Neuronal stem cell (in vitro differentiated cells): ENCODE measurements at regions not wholly inside any gene's neighbourhood (a gene's known extent, or its start where the extent isn't known, plus 50 kb on each side); places are given as distances from the start of the nearest gene placed in this dataset.

ENCODE experiments used
- DNase-seq: peaks from one replicate; pipeline ENCODE4 v3.0.0-alpha.2; 2013; ENCODE audit warnings: low spot score
- H2AFZ ChIP-seq: one replicate; pipeline ENCODE4 v1.6.1; 2013; ENCODE audit warnings: mild to moderate bottlenecking, low read length, inconsistent platforms
- H2AK5ac ChIP-seq: 2 replicates; pipeline ENCODE4 v1.6.1; 2013; ENCODE audit warnings: low read depth, mild to moderate bottlenecking, inconsistent platforms, low read length, moderate library complexity, mixed read lengths
- H2BK120ac ChIP-seq: 2 replicates; pipeline ENCODE4 v1.6.1; 2013; ENCODE audit warnings: low read depth, mild to moderate bottlenecking, inconsistent platforms, low read length, moderate library complexity, mixed read lengths
- H2BK12ac ChIP-seq: one replicate; pipeline ENCODE4 v1.6.1; 2013; ENCODE audit warnings: low read length, inconsistent platforms
- H2BK15ac ChIP-seq: 2 replicates; pipeline ENCODE4 v1.6.1; 2013; ENCODE audit warnings: mild to moderate bottlenecking, low read length, inconsistent platforms, mixed read lengths
- H2BK5ac ChIP-seq: one replicate; pipeline ENCODE4 v1.6.1; 2013; ENCODE audit warnings: inconsistent platforms, mild to moderate bottlenecking, low read length, moderate library complexity
- H3K14ac ChIP-seq: one replicate; pipeline ENCODE4 v1.6.1; 2013; ENCODE audit warnings: low read length, inconsistent platforms
- H3K18ac ChIP-seq: 2 replicates; pipeline ENCODE4 v1.6.1; 2013; ENCODE audit warnings: low read length, inconsistent platforms
- H3K23ac ChIP-seq: 2 replicates; pipeline ENCODE4 v1.6.1; 2013; ENCODE audit warnings: low read depth, mild to moderate bottlenecking, mixed read lengths, low read length, inconsistent platforms; ENCODE audit not compliant: poor library complexity
- H3K27ac ChIP-seq: replicated peaks from 3 replicates; pipeline ENCODE4 v1.5.1; 2013; ENCODE audit warnings: low read length, inconsistent platforms
- H3K27me3 ChIP-seq, 3 experiments: 2 replicates each; pipeline ENCODE4 v1.6.1; 2013; ENCODE audit warnings: low read length in 3 of 3, mild to moderate bottlenecking in 2 of 3, inconsistent platforms in 1 of 3, low read depth in 1 of 3, mixed read lengths in 1 of 3, moderate library complexity in 1 of 3; ENCODE audit not compliant: control insufficient read depth in 3 of 3, insufficient read depth in 3 of 3
- H3K36me3 ChIP-seq, 2 donors: replicated peaks in 1 of 2; 2 replicates each; pipeline ENCODE4 v1.6.1; 2013; ENCODE audit warnings: low read length in 2 of 2; ENCODE audit not compliant: control insufficient read depth in 2 of 2, insufficient read depth in 2 of 2
- H3K4ac ChIP-seq: 2 replicates; pipeline ENCODE4 v1.6.1; 2013; ENCODE audit warnings: inconsistent platforms, mild to moderate bottlenecking, low read length, moderate library complexity
- H3K4me1 ChIP-seq, 2 donors: 1 replicate in 1 of 2; 2 replicates in 1 of 2; pipeline ENCODE4 v1.6.1; 2013; ENCODE audit warnings: low read length in 2 of 2, low read depth in 1 of 2; ENCODE audit not compliant: control insufficient read depth in 2 of 2, insufficient read depth in 1 of 2
- H3K4me2 ChIP-seq: one replicate; pipeline ENCODE4 v1.6.1; 2013; ENCODE audit warnings: mild to moderate bottlenecking, low read length, inconsistent platforms; ENCODE audit not compliant: insufficient read depth, poor library complexity, severe bottlenecking
- H3K4me3 ChIP-seq, 2 donors: 2 replicates each; pipeline ENCODE4 v1.5.1; 2013; ENCODE audit warnings: low read length in 2 of 2, mild to moderate bottlenecking in 2 of 2, inconsistent platforms in 1 of 2, moderate library complexity in 1 of 2
- H3K79me1 ChIP-seq: one replicate; pipeline ENCODE4 v1.6.1; 2013; ENCODE audit warnings: low read depth, mild to moderate bottlenecking, inconsistent platforms, low read length, moderate library complexity
- H3K9ac ChIP-seq: one replicate; pipeline ENCODE4 v1.6.1; 2013; ENCODE audit warnings: mild to moderate bottlenecking, low read depth, low read length, inconsistent platforms; ENCODE audit not compliant: poor library complexity
- H3K9me3 ChIP-seq, 2 donors: replicated peaks in 1 of 2; 2 replicates each; pipeline versions ENCODE3 to v1.6.1; 2013; ENCODE audit warnings: low read length in 2 of 2, mild to moderate bottlenecking in 2 of 2, inconsistent platforms in 1 of 2, low read depth in 1 of 2, mixed read lengths in 1 of 2, moderate library complexity in 1 of 2; ENCODE audit not compliant: control insufficient read depth in 2 of 2, insufficient read depth in 1 of 2
- H4K8ac ChIP-seq: one replicate; pipeline ENCODE4 v1.6.1; 2013; ENCODE audit warnings: low read depth, mild to moderate bottlenecking, inconsistent platforms, low read length, moderate library complexity
- H4K91ac ChIP-seq: one replicate; pipeline ENCODE4 v1.6.1; 2013; ENCODE audit warnings: low read length, low read depth, mild to moderate bottlenecking, inconsistent platforms; ENCODE audit not compliant: poor library complexity
- WGBS, 2 donors: extraction: QIAGEN DNeasy Blood & Tissue Kit; methylation state at CpG; one replicate each; pipeline ENCODE4 v1.1.7; 2013; ENCODE audit warnings: missing lambda C conversion rate in 2 of 2, mixed read lengths in 1 of 2; ENCODE audit not compliant: insufficient read length in 2 of 2, insufficient replicate concordance in 1 of 2; ENCODE audit errors: extremely low coverage in 2 of 2; 5-methylcytosine and 5-hydroxymethylcytosine counted together

GRCh38 chr2:196513796-196514526, 125.6 kb upstream of the CCDC150 start:
- Histone ChIP-seq H3K4ac (peak overlapping the region; percentile 55), H2AFZ (no peak overlapping the region), H2BK5ac (peak overlapping the region; percentile 32), H4K91ac (no peak overlapping the region), H3K4me1 (peaks cover 0 to 2% of the 10 kb centered on the region in 2 donors), H3K36me3 (no peaks in the 10 kb centered on the region), H3K79me1 (no peaks in the 10 kb centered on the region), H4K8ac (no peak overlapping the region), H3K9ac (peak overlapping the region; percentile 30), H2BK15ac (no peak overlapping the region), H3K14ac (no peak overlapping the region), H2AK5ac (peak overlapping the region; percentile 41), H2BK120ac (peak overlapping the region; percentile 29), H3K27me3 (no peaks in the 10 kb centered on the region), H3K27ac (no peak overlapping the region), H2BK12ac (no peak overlapping the region), H3K18ac (peak overlapping the region; percentile 56), H3K4me2 (no peak overlapping the region), H3K9me3 (no peaks in the 10 kb centered on the region), H3K4me3 (no peak overlapping the region), H3K23ac (no peak overlapping the region)
- no peak for DNase-seq
- no CpG with 5 or more reads among the region's 11 CpGs for WGBS, 2 donors

GRCh38 chr2:196514641-196515040, 124.9 kb upstream of the CCDC150 start:
- H3K4me3 ChIP-seq = no peak overlapping the region
- no peak overlapping the region for H4K91ac ChIP-seq
- no peak for DNase-seq
- no peak overlapping the region for H2BK5ac ChIP-seq
- no peaks in the 10 kb centered on the region for H3K27me3 ChIP-seq
- H3K4me2 ChIP-seq = no peak overlapping the region
- H3K18ac ChIP-seq = peak overlapping the region; percentile 83
- H4K8ac ChIP-seq = no peak overlapping the region
- no peak overlapping the region for H3K14ac ChIP-seq
- H3K36me3 ChIP-seq = no peaks in the 10 kb centered on the region
- no peak overlapping the region for H2BK120ac ChIP-seq
- no peak overlapping the region for H2AK5ac ChIP-seq
- no peaks in the 10 kb centered on the region for H3K79me1 ChIP-seq
- H2AFZ ChIP-seq = no peak overlapping the region
- no peak overlapping the region for H2BK12ac ChIP-seq
- no peak overlapping the region for H3K23ac ChIP-seq
- H3K4ac ChIP-seq = no peak overlapping the region
- peaks cover 0 to 2% of the 10 kb centered on the region in 2 donors for H3K4me1 ChIP-seq
- H2BK15ac ChIP-seq = no peak overlapping the region
- no peaks in the 10 kb centered on the region for H3K9me3 ChIP-seq
- no CpG with 5 or more reads among the region's 5 CpGs for WGBS, 2 donors
- H3K9ac ChIP-seq = no peak overlapping the region
- no peak overlapping the region for H3K27ac ChIP-seq

- Histone ChIP-seq H4K91ac (no peak overlapping the region), H3K36me3 (no peaks in the 10 kb centered on the region), H2BK5ac (no peak overlapping the region), H3K27ac (no peak overlapping the region), H2BK15ac (no peak overlapping the region), H3K4me3 (no peak overlapping the region), H4K8ac (no peak overlapping the region), H2BK120ac (no peak overlapping the region), H2BK12ac (no peak overlapping the region), H3K27me3 (no peaks in the 10 kb centered on the region), H2AK5ac (no peak overlapping the region), H2AFZ (no peak overlapping the region), H3K4ac (no peak overlapping the region), H3K9me3 (no peaks in the 10 kb centered on the region), H3K18ac (peak overlapping the region; percentile 83), H3K9ac (no peak overlapping the region), H3K79me1 (no peaks in the 10 kb centered on the region), H3K23ac (peak overlapping the region; percentile 57), H3K4me2 (no peak overlapping the region), H3K4me1 (peaks cover 0 to under 1% of the 10 kb centered on the region in 2 donors), H3K14ac (peak overlapping the region; percentile 87)
- no peak for DNase-seq
- no CpG with 5 or more reads among the region's 11 CpGs for WGBS, 2 donors
Measured at GRCh38 chr2:196515051-196515450, 124.5 kb upstream of the CCDC150 start.

GRCh38 chr2:196515608-196516007, 123.9 kb upstream of the CCDC150 start:
- Histone ChIP-seq H2BK120ac (no peak overlapping the region), H3K27ac (no peak overlapping the region), H3K4me2 (no peak overlapping the region), H2BK5ac (no peak overlapping the region), H3K9me3 (no peaks in the 10 kb centered on the region), H2BK12ac (no peak overlapping the region), H3K23ac (no peak overlapping the region), H2AK5ac (no peak overlapping the region), H3K9ac (no peak overlapping the region), H2BK15ac (no peak overlapping the region), H3K36me3 (no peaks in the 10 kb centered on the region), H4K8ac (no peak overlapping the region), H3K4me1 (no peaks in the 10 kb centered on the region), H3K79me1 (no peaks in the 10 kb centered on the region), H3K18ac (no peak overlapping the region), H3K4me3 (no peak overlapping the region), H3K27me3 (no peaks in the 10 kb centered on the region), H4K91ac (no peak overlapping the region), H2AFZ (no peak overlapping the region), H3K4ac (no peak overlapping the region), H3K14ac (no peak overlapping the region)
- no CpG with 5 or more reads among the region's 2 CpGs for WGBS, 2 donors
- DNase-seq = no peak
